Sigmoid colon (tissue), 4 donors: ENCODE measurements at regions not wholly inside any gene's neighbourhood (a gene's known extent, or its start where the extent isn't known, plus 50 kb on each side); places are given as distances from the start of the nearest gene placed in this dataset.

Experiments
- CTCF ChIP-seq, 4 experiments: fragments of 450-650 bp in 3 of 4; fragments of 200-600 bp in 1 of 4; IDR thresholded peaks; one replicate each; pipeline ENCODE4 v1.5.1; 2016 to 2019; ENCODE audit warnings: antibody characterized with exemption in 4 of 4, mild to moderate bottlenecking in 3 of 4, moderate library complexity in 2 of 4
- POLR2A ChIP-seq, 2 donors: fragments of 450-650 bp; IDR thresholded peaks; one replicate each; pipeline ENCODE4 v1.6.1; 2016; ENCODE audit warnings: antibody characterized with exemption in 2 of 2, mild to moderate bottlenecking in 2 of 2, moderate library complexity in 2 of 2
- POLR2AphosphoS5 ChIP-seq, 4 donors: sonication (generic); formaldehyde crosslinking; IDR thresholded peaks; one replicate each; pipeline ENCODE4 v1.6.1; 2017; ENCODE audit warnings: antibody characterized with exemption in 4 of 4

DNA sequence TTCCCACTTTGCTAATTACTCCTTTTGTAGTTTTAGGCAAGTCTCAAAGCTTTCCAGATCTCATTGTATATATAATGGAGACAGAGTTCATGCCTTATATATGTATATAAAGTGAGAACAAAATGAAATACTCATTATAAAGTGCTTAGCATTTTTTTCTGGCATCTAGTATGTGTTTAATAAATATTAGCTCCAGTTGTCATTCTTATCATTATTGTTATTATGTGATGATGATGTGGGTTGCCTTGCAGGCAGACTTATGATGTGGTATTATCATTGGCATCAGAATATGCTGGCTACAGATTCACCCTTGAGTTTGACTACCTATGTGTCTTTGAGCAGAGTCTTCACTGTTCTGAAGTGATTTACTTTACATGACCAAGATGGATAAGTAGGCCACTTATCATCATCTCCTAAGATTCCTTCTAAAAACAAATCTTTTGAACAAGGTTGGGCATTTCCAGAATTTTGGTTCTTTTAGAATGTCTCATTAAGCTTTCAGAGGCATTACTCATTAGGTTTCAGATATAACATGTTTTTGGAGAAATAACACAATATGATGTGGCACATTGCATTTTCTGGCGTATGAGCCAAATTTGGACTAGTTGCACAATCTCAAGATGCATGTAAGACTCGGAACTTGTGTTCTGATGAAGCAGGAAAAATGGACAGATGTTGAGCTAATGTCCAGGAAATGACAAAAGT lies 145.6 kb upstream of the TNC start:
- TF ChIP-seq CTCF (IDR thresholded peaks at IDR 0.05) (no peak), POLR2AphosphoS5 (IDR thresholded peaks at IDR 0.05) (no peak), POLR2A (IDR thresholded peaks at IDR 0.05) (no peak)
